ENCODE measurements at regions not wholly inside any gene's neighbourhood (a gene's known extent, or its start where the extent isn't known, plus 50 kb on each side); places are given as distances from the start of the nearest gene placed in this dataset.

- Histone ChIP-seq H3K4me2 (ENCODE audit: low read length) (no peak overlapping the region), H3K9me3 (ENCODE audit: low read length) (no peaks in the 10 kb centered on the region), H3K9ac (ENCODE audit: low read length) (no peak overlapping the region), H3K79me2 (replicated peaks; ENCODE audit: insufficient read depth, low read length) (no peaks in the 10 kb centered on the region), H4K20me1 (ENCODE audit: insufficient read depth) (no peaks in the 10 kb centered on the region), H3K27me3 (ENCODE audit: insufficient read depth, low read depth, low read length) (no peaks in the 10 kb centered on the region), H3K27ac (ENCODE audit: low read length) (no peak overlapping the region), H3F3A (ENCODE audit: insufficient read depth, low read length, poor library complexity, severe bottlenecking) (no peaks in the 10 kb centered on the region), H2AFZ (ENCODE audit: low read depth, low read length) (no peak overlapping the region), H3K9me2 (ENCODE audit: insufficient read depth, low read length) (no peaks in the 10 kb centered on the region), H3K4me3 (ENCODE audit: low read length) (no peak overlapping the region), H3K36me3 (ENCODE audit: insufficient read depth, low read length) (no peaks in the 10 kb centered on the region)
- TF ChIP-seq EZH2 (IDR thresholded peaks at IDR 0.05; ENCODE audit: borderline replicate concordance, insufficient read depth, low read length, poor library complexity, severe bottlenecking) (no peak), MXI1 (conservative IDR thresholded peaks at IDR 0.05; ENCODE audit: poor library complexity, severe bottlenecking) (no peak), POLR2AphosphoS5 (IDR thresholded peaks at IDR 0.05) (no peak)
Observed at GRCh38 chr10:52423369-52423768, 109.3 kb downstream of the DKK1 start.

DNA sequence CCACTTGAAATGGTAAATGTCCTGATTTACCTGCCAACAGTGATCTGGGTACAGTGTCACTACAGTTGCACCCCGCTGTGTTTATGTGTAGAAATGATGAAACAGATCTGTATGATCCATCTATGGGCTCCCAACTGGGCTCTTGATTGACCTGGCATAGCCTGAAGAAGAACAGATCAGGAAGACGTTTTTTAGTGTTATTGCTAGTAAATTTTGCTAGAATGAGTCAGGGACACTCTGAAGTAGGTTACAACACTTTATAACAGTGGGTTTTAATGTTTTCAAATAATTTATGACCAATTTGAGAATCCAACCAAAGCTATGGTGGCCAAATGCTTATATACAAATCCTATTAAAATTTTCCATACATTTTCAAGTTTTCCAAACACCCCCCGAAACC lies 110.3 kb downstream of the DKK1 start:
- no peak overlapping the region for H3K4me3 ChIP-seq (ENCODE audit: low read length)
- no peak overlapping the region for H3K9ac ChIP-seq (ENCODE audit: low read length)
- no peak overlapping the region for H3K27ac ChIP-seq (ENCODE audit: low read length)
- H3K9me3 ChIP-seq (ENCODE audit: low read length): no peaks in the 10 kb centered on the region
- H3K36me3 ChIP-seq (ENCODE audit: insufficient read depth, low read length): no peaks in the 10 kb centered on the region
- H4K20me1 ChIP-seq (ENCODE audit: insufficient read depth): no peaks in the 10 kb centered on the region
- TF ChIP-seq POLR2AphosphoS5 (IDR thresholded peaks at IDR 0.05): no peak
- H2AFZ ChIP-seq (ENCODE audit: low read depth, low read length): no peak overlapping the region
- no peaks in the 10 kb centered on the region for H3F3A ChIP-seq (ENCODE audit: insufficient read depth, low read length, poor library complexity, severe bottlenecking)
- H3K9me2 ChIP-seq (ENCODE audit: insufficient read depth, low read length): no peaks in the 10 kb centered on the region
- no peaks in the 10 kb centered on the region for H3K79me2 ChIP-seq (replicated peaks; ENCODE audit: insufficient read depth, low read length)
- H3K4me2 ChIP-seq (ENCODE audit: low read length): no peak overlapping the region
- H3K27me3 ChIP-seq (ENCODE audit: insufficient read depth, low read depth, low read length): no peaks in the 10 kb centered on the region

- Histone ChIP-seq H3K4me3 (ENCODE audit: low read length) (no peak overlapping the region), H3K9ac (ENCODE audit: low read length) (no peak overlapping the region), H3K79me2 (replicated peaks; ENCODE audit: insufficient read depth, low read length) (no peaks in the 10 kb centered on the region), H2AFZ (ENCODE audit: low read depth, low read length) (no peak overlapping the region), H3K27me3 (ENCODE audit: insufficient read depth, low read depth, low read length) (no peaks in the 10 kb centered on the region), H3F3A (ENCODE audit: insufficient read depth, low read length, poor library complexity, severe bottlenecking) (no peaks in the 10 kb centered on the region), H3K27ac (ENCODE audit: low read length) (no peak overlapping the region), H3K9me2 (ENCODE audit: insufficient read depth, low read length) (no peaks in the 10 kb centered on the region), H3K4me2 (ENCODE audit: low read length) (no peak overlapping the region), H3K9me3 (ENCODE audit: low read length) (no peaks in the 10 kb centered on the region), H4K20me1 (ENCODE audit: insufficient read depth) (no peaks in the 10 kb centered on the region), H3K36me3 (ENCODE audit: insufficient read depth, low read length) (no peaks in the 10 kb centered on the region)
- TF ChIP-seq RAD21 (conservative IDR thresholded peaks at IDR 0.05) (no peak), POLR2AphosphoS5 (IDR thresholded peaks at IDR 0.05) (no peak), REST (IDR thresholded peaks at IDR 0.05; ENCODE audit: borderline replicate concordance) (no peak), MXI1 (conservative IDR thresholded peaks at IDR 0.05; ENCODE audit: poor library complexity, severe bottlenecking) (no peak), CTCF (IDR thresholded peaks at IDR 0.05; ENCODE audit: poor library complexity, severe bottlenecking) (no peak), EP300 (conservative IDR thresholded peaks at IDR 0.05; ENCODE audit: poor library complexity, severe bottlenecking) (no peak), EZH2 (IDR thresholded peaks at IDR 0.05; ENCODE audit: borderline replicate concordance, insufficient read depth, low read length, poor library complexity, severe bottlenecking) (no peak)
Observed at GRCh38 chr10:52434734-52435133, 120.7 kb downstream of the DKK1 start.

Data from neural cell (in vitro differentiated cells).